Hepatocyte (in vitro differentiated cells): ENCODE measurements at regions not wholly inside any gene's neighbourhood (a gene's known extent, or its start where the extent isn't known, plus 50 kb on each side); places are given as distances from the start of the nearest gene placed in this dataset.

Source experiments
- DNase-seq: peaks from one replicate; pipeline ENCODE4 v3.0.0-alpha.2; 2016; ENCODE audit warnings: low spot score
- H2AFZ ChIP-seq: fragments of 200-600 bp; sonication (generic); 2 replicates; pipeline ENCODE4 v1.6.0; 2016; ENCODE audit warnings: antibody characterized with exemption, mild to moderate bottlenecking
- H3K27ac ChIP-seq: fragments of 200-600 bp; sonication (generic); 2 replicates; pipeline ENCODE4 v1.5.1; 2016; ENCODE audit warnings: mild to moderate bottlenecking
- H3K27me3 ChIP-seq: fragments of 200-600 bp; sonication (generic); 2 replicates; pipeline ENCODE4 v1.6.1; 2016
- H3K36me3 ChIP-seq: fragments of 200-600 bp; sonication (generic); replicated peaks from 2 replicates; pipeline ENCODE4 v1.5.1; 2016; ENCODE audit warnings: low read depth; ENCODE audit not compliant: insufficient read depth
- H3K4me1 ChIP-seq: fragments of 200-600 bp; sonication (generic); 2 replicates; pipeline ENCODE4 v1.5.1; 2016; ENCODE audit warnings: mild to moderate bottlenecking, moderate library complexity; ENCODE audit not compliant: insufficient read depth
- H3K4me2 ChIP-seq: fragments of 200-600 bp; sonication (generic); 2 replicates; pipeline ENCODE4 v1.6.0; 2016
- H3K4me3 ChIP-seq: fragments of 200-600 bp; sonication (generic); 2 replicates; pipeline ENCODE4 v1.5.1; 2016; ENCODE audit warnings: mild to moderate bottlenecking
- H3K79me2 ChIP-seq: fragments of 200-600 bp; sonication (generic); 2 replicates; pipeline ENCODE4 v1.6.0; 2017; ENCODE audit warnings: mild to moderate bottlenecking
- H3K9me2 ChIP-seq: fragments of 200-600 bp; sonication (generic); replicated peaks from 2 replicates; pipeline ENCODE4 v1.6.0; 2017; ENCODE audit warnings: mild to moderate bottlenecking; ENCODE audit not compliant: insufficient read depth
- H3K9me3 ChIP-seq: fragments of 200-600 bp; sonication (generic); 2 replicates; pipeline ENCODE4 v1.5.1; 2016; ENCODE audit warnings: low read depth, mild to moderate bottlenecking
- H4K20me1 ChIP-seq: fragments of 200-600 bp; sonication (generic); 2 replicates; pipeline ENCODE4 v1.6.0; 2016; ENCODE audit warnings: mild to moderate bottlenecking; ENCODE audit not compliant: insufficient read depth, poor library complexity, severe bottlenecking
- CTCF ChIP-seq: fragments of 200-600 bp; sonication (generic); IDR thresholded peaks from 2 replicates; pipeline ENCODE4 v1.5.1; 2016; ENCODE audit warnings: antibody characterized with exemption, mild to moderate bottlenecking; ENCODE audit not compliant: poor library complexity
- EZH2 ChIP-seq: fragments of 200-600 bp; sonication (generic); IDR thresholded peaks from 2 replicates; pipeline ENCODE4 v1.6.1; 2016; ENCODE audit warnings: antibody characterized with exemption, mild to moderate bottlenecking, borderline replicate concordance
- EZH2phosphoT487 ChIP-seq: fragments of 200-600 bp; sonication (generic); IDR thresholded peaks from one replicate; pipeline ENCODE4 v1.6.1; 2018; ENCODE audit warnings: antibody characterized with exemption, mild to moderate bottlenecking, low read depth, moderate library complexity; ENCODE audit not compliant: unreplicated experiment, severe bottlenecking
- WGBS: methylation state at CpG from one replicate; pipeline ENCODE4 v1.1.6; 2016; ENCODE audit warnings: low lambda C conversion rate; ENCODE audit errors: missing lambda C conversion rate; 5-methylcytosine and 5-hydroxymethylcytosine counted together

DNA sequence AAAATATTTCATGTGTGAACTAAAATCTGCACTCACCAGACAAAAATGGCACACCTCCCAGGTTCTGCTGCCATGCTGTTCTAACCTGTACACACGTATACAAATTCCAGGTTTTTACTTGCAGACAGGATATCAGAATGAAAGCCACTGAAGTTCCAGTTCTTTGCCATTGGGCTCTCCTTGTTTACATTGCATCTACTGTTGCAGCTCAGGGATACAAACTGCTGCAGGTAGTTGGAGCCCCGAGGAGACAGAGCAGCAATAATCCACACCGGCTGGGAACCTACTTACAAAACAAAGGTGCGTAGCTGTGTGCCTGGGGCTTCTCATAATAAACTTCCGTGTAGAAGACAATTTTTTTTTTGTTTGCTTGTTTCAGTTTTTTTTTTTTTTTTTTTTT, 59.6 kb downstream of the HAPSTR1 start:
- no peak overlapping the region for H2AFZ ChIP-seq
- H3K36me3 ChIP-seq: no peaks in the 10 kb centered on the region
- WGBS: 47% methylated on average over 5 of the region's 5 CpGs
- no peaks in the 10 kb centered on the region for H4K20me1 ChIP-seq
- H3K4me2 ChIP-seq: no peak overlapping the region
- TF ChIP-seq EZH2phosphoT487 (no peak), EZH2 (no peak), CTCF (no peak)
- no peaks in the 10 kb centered on the region for H3K4me1 ChIP-seq
- H3K79me2 ChIP-seq: no peaks in the 10 kb centered on the region
- DNase-seq: no peak
- H3K27ac ChIP-seq: no peak overlapping the region
- no peaks in the 10 kb centered on the region for H3K27me3 ChIP-seq
- no peaks in the 10 kb centered on the region for H3K9me2 ChIP-seq
- no peaks in the 10 kb centered on the region for H3K9me3 ChIP-seq
- H3K4me3 ChIP-seq: no peak overlapping the region

GRCh38 chr16:9151597-9151996, 60.2 kb downstream of the HAPSTR1 start:
- 58% methylated on average over 5 of the region's 5 CpGs for WGBS
- Histone ChIP-seq H3K27me3 (no peaks in the 10 kb centered on the region), H3K4me1 (no peaks in the 10 kb centered on the region), H3K4me3 (no peak overlapping the region), H3K27ac (no peak overlapping the region), H2AFZ (no peak overlapping the region), H3K4me2 (no peak overlapping the region), H3K36me3 (no peaks in the 10 kb centered on the region), H4K20me1 (no peaks in the 10 kb centered on the region), H3K9me2 (no peaks in the 10 kb centered on the region), H3K9me3 (no peaks in the 10 kb centered on the region), H3K79me2 (no peaks in the 10 kb centered on the region)
- peak; percentile 25 for DNase-seq
- TF ChIP-seq EZH2phosphoT487 (no peak), CTCF (no peak), EZH2 (no peak)

- Histone ChIP-seq H3K4me3 (no peak overlapping the region), H3K27ac (no peak overlapping the region)
- WGBS: 89% methylated on average over 19 of the region's 19 CpGs
Measured at GRCh38 chr16:9152649-9153501, 61.4 kb downstream of the HAPSTR1 start.

More at GRCh38 chr16:9152649-9153501, 61.4 kb downstream of the HAPSTR1 start:
- Histone ChIP-seq H3K4me1 (no peaks in the 10 kb centered on the region), H3K4me2 (no peak overlapping the region), H4K20me1 (no peaks in the 10 kb centered on the region), H3K79me2 (no peaks in the 10 kb centered on the region), H3K9me3 (no peaks in the 10 kb centered on the region), H2AFZ (no peak overlapping the region), H3K9me2 (no peaks in the 10 kb centered on the region), H3K27me3 (peaks cover 7% of the 10 kb centered on the region), H3K36me3 (no peaks in the 10 kb centered on the region)
- no peak for DNase-seq
- TF ChIP-seq EZH2phosphoT487: no peak
- TF ChIP-seq EZH2: no peak
- TF ChIP-seq CTCF: no peak
